NCI-H2081 (cell line): ENCODE measurements at regions not wholly inside any gene's neighbourhood (a gene's known extent, or its start where the extent isn't known, plus 50 kb on each side); places are given as distances from the start of the nearest gene placed in this dataset.

Experiments
- DNase-seq, 2 experiments: peaks; one replicate each; lab custom pipeline; 2025; lab: John Stamatoyannopoulos, UW

- no peak for DNase-seq
Measured at GRCh38 chr9:79989079-79989478, 417.3 kb downstream of the TLE4 start.

GRCh38 chr9:79988126-79988525 is 416.4 kb downstream of the TLE4 start:
- no peak for DNase-seq

GRCh38 chr9:79986437-79986836 is 414.7 kb downstream of the TLE4 start:
- no peak for DNase-seq

- no peak for DNase-seq
Measured at GRCh38 chr9:79985772-79986171, 414.0 kb downstream of the TLE4 start.

GRCh38 chr9:79985264-79985663 is 413.5 kb downstream of the TLE4 start:
- DNase-seq, result no peak

GRCh38 chr9:79984429-79985067 is 412.8 kb downstream of the TLE4 start:
- DNase-seq, result no peak

- no peak for DNase-seq
Measured at GRCh38 chr9:79980432-79980831, 408.7 kb downstream of the TLE4 start.

- DNase-seq, result no peak
Measured at GRCh38 chr9:79977510-79978197, 405.9 kb downstream of the TLE4 start.

- no peak for DNase-seq
Measured at GRCh38 chr9:79977074-79977435, 405.3 kb downstream of the TLE4 start.

GRCh38 chr9:79976257-79977073 is 404.7 kb downstream of the TLE4 start:
- peak; percentile 88 to 98 for DNase-seq

- peak in 1 of 2 experiments; percentile 65 for DNase-seq
Measured at GRCh38 chr9:79975621-79976256, 404.0 kb downstream of the TLE4 start.

- DNase-seq, result peak in 1 of 2 experiments; percentile 56
Measured at GRCh38 chr9:79974806-79975422, 403.1 kb downstream of the TLE4 start.

GRCh38 chr9:79973627-79974026 is 401.9 kb downstream of the TLE4 start:
- no peak for DNase-seq

- DNase-seq, result peak in 1 of 2 experiments; percentile 44
Measured at GRCh38 chr9:79970146-79970425, 398.3 kb downstream of the TLE4 start.

GRCh38 chr9:79969393-79970145 is 397.8 kb downstream of the TLE4 start:
- peak; percentile 29 to 69 for DNase-seq

- DNase-seq, result no peak
Measured at GRCh38 chr9:79968533-79968932, 396.8 kb downstream of the TLE4 start.

- DNase-seq, result no peak
Measured at GRCh38 chr9:79962836-79963235, 391.1 kb downstream of the TLE4 start.

- DNase-seq, result no peak
Measured at GRCh38 chr9:79962150-79962549, 390.4 kb downstream of the TLE4 start.

GRCh38 chr9:79955300-79955699 is 383.5 kb downstream of the TLE4 start:
- no peak for DNase-seq

- DNase-seq, result no peak
Measured at GRCh38 chr9:79953908-79954307, 382.1 kb downstream of the TLE4 start.

GRCh38 chr9:79952401-79952800 is 380.6 kb downstream of the TLE4 start:
- DNase-seq, result no peak

GRCh38 chr9:79946712-79947111 is 374.9 kb downstream of the TLE4 start:
- DNase-seq, result peak in 1 of 2 experiments; percentile 9
